ENCODE measurements at regions not wholly inside any gene's neighbourhood (a gene's known extent, or its start where the extent isn't known, plus 50 kb on each side); places are given as distances from the start of the nearest gene placed in this dataset.
"Not testable (repeated sequence)": the region's sequence is repeated elsewhere in the genome, so short reads cannot be mapped to it uniquely, and the experiment has no call there.

DNA sequence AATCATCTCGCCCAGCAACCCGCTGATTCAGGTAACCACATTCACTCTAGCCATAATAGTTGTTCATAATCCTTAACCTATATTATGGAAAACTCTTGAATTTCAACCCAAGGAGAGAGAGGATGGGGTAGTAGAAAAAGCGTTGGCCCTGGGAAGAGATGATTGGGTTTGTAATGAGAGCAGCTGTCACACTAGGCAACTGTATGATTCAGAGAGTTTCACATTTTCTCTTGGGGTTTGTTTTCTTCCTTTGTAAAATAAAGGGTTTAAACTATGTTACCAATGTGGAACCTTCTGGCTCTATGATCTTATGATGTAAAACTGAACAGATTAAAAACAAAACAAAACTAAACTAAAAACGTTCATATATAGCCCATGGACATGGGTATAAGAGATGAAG, 705.2 kb upstream of the IGFBP3 start:
- no peak for DNase-seq (ENCODE audit: low read depth)

DNA sequence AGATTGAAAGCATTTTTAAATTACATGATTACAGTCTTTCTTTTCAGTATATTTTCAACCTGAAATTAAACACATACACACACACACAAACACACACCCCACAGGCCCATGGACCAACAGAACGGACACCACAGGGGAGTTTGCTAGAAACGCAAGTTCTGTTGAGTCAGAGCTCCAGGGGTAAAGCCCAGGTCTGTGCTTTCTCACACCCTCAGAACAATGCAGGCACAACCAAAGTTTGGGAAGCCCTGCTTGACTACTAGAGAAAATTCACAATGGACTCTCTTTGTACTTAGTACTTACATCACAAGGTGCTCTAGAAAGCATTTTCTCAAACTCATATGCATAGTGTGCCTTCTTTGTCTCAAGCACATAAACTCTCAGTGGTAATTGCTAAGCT, 704.0 kb upstream of the IGFBP3 start:
- no peak for DNase-seq (ENCODE audit: low read depth)

DNA sequence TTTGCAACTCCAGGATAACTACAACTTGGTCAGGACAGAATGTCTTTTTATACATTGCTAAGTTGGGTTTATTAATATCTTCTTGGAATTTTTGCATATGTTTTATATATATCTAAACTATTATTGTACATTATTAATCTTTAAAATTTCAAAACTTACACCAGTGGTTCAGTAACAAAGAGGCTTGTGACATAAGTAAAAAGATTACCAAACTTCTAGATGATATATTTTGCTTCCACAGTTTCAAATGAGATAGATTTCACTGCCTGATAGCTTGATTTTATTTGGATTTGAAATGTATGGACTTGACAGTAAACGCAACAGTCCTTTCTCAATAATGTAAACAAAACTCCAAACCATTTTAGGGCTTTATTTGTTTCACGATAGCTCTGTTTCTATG, 701.2 kb upstream of the IGFBP3 start:
- no peak for DNase-seq (ENCODE audit: low read depth)

DNA sequence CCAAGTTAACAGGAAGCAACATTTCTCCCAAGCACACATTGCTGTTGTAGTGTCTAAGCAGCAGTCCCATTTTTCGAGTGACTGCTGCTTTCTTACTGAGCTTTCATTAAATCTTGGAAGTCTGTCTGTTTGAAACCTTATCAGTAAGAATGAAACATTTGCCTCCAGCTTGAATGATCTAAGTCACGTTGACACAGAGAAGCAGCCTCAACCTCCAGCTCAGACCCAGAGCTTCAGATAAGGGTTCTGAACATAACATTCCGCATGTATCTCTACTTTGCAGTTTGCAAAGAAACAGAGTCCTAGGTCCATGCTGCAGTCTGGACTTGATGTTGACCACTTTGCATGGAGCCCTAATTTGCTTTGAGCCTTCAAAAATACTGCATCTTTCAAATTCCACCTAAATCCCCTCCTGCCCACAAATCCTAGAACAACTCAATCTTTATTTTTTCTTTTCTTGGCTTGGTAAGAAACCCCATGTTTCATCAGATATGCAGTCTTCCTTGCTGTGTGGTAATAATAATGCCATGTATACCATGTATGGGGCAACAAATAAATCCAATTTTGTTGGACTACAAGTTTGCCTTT, 698.7 kb upstream of the IGFBP3 start:
- no peak for DNase-seq (ENCODE audit: low read depth)

DNA sequence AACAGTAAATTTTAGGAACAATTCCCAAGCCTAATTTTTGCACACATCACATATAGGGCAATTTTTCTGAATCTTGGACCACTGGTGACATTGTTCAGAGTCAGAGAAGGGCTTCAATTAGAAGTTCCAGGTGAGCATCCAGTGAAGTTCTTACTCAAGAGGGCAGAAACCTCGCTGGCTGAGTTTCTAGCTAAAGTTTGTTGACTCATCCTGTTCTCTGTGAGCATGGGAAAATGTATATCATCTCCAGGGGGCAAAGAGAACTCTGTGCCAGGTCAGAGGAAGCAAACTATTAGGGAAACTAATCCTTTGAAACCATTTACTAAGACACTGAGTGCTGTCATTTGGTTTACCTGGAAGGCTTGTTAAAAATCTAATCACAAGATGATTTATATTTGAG, 695.6 kb upstream of the IGFBP3 start:
- DNase-seq (ENCODE audit: low read depth), result no peak

DNA sequence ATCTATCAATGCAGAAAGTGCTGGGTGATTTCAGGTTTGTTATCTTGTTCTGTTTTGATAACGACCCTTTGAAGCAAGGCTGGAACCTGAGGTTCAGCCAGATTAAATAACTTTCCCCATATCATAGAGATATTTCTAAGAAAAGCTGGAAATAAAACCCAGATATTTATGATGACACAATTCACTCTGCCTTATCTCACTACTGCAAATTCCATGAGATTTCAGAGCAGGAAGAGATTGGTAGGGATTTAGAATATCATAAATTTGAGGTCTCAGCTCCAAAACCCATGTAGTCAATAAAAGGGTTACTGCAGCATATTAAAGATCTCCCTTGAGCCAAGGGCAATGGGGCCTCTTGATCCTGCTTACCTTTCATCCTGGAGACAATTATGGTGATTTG, 692.5 kb upstream of the IGFBP3 start:
- DNase-seq (ENCODE audit: low read depth), result no peak

DNA sequence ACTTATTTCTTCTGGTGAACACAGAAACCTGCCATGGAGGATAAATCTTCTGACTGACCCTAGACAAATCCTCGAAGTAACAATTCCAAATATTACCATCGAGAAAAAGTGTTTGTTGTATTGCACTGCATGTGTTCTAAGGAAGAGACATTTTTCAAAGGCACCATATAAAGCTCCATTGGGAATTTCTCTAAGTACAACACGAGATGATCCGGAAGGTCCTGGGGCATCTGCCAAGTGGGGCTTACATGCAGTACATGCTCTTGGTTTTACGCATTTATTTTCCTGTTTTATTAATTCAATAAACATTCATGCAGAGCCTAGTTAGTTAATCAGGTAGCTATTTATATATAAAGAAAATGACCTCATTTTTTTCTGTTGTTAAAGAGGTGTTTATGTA, 692.0 kb upstream of the IGFBP3 start:
- no peak for DNase-seq (ENCODE audit: low read depth)

DNA sequence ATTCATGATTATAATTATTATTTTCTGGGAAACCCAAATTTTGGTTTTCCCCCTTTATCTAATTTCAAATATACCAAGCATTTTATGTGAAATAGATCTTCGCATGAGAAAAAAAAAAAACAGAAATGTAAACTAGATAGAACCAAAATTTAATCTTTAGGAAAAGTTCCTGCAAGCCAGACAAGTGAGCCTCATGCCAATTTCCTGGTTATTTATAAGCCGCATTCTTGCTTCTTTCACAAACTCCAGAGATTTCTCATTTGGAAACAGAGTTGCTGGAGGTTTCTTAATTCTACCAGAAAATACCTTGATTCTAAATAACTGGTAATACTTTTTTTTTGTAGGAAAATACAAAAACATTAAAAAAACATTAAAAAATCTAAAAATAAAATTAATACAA, 690.4 kb upstream of the IGFBP3 start:
- DNase-seq (ENCODE audit: low read depth), result no peak

DNA sequence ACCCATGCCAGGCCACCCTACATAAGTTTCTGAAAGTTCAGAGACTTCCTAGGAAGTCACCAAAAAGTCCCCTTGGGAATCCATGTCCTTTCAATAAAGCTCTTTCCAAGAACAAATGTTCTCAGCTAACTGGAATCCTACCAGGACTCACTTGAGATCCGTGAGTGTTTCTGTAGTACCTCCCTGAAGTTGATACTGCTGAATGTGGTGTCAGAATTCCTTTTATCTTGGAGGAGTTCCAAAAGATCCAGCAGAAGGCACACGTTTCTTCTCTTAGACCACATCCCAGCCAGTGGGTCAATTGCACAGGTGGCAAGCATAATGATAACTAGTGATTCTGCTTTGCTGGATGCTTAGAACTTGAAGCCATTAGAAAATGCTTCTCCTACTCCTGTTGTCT, 689.7 kb upstream of the IGFBP3 start:
- no peak for DNase-seq (ENCODE audit: low read depth)

DNA sequence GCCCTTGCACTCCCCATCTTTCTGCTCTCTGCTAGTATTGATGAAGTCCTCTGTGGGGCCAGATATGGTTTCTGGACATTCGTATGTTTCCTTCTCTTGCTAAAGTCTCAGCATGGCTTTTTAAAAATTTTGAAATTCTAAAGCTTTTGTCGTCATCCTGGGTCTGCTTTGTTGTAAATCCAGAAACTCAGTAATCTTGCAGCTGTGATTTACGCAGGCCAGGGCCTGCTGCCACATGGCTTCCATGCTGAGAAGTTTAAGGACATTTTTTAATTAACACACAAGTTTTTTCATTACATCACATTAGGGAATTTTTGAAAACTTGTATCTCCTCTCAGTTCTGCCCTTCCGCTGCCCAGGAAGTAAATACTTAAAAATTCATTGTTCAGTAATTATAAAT, 686.1 kb upstream of the IGFBP3 start:
- no peak for DNase-seq (ENCODE audit: low read depth)

DNA sequence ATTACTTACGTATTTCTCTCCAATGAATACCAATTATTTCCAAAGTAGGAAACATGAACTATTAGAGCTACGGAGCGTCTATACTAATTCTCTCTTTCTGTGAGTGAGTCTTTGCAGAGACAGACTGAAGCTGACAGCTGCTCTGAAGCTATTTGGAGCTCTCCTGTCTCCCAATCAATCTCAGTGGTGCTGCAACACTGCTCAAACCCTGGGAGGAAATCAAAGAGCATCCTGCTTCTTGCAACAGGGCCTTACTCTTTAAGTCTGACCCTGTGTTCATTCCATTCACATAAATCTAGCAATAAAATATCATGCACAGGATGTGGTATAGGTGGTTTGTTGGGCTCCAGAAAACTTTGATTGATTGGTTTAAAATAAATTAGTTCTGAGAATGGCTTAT, 685.7 kb upstream of the IGFBP3 start:
- no peak for DNase-seq (ENCODE audit: low read depth)

DNA sequence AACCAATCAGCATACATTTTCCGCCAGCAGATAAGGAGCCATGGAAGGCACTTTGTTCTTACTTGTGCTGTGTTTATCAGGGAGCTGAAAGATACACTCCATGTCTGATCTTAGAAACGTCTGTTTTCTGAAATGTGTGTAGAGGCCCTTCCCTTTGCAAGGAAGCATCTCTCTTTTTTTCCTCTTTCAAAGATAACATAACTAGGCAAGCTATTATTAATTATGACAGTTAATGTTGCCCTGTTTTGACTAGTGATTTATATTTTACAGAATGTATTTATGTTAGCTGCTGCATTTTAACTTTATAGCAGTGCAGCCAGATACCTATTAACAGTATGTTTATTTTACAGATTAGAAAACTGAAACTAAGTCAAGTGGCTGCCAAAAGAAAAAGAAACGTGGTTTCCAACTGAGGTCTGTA, 683.2 kb upstream of the IGFBP3 start:
- no peak for DNase-seq (ENCODE audit: low read depth)

DNA sequence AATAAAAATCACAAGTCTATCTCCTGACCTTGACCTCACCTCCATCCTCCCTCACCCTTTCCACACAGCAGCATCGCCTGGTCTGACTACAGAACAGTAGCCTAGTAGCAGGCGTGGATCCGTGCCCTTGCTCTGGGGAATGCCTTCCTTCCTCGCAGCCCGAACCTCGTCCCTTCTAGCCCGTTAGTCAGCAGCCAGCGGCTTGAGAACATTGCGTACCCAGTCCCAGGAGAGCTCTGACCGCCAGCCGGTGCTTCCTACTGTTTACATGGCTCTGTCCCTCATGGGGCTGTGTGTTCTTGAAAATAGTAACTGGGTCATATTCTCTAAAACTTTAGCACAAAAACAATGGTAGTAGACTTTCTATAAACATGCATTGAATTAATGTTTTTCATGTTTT, 682.7 kb upstream of the IGFBP3 start:
- peak; percentile 80 for DNase-seq (ENCODE audit: low read depth)

DNA sequence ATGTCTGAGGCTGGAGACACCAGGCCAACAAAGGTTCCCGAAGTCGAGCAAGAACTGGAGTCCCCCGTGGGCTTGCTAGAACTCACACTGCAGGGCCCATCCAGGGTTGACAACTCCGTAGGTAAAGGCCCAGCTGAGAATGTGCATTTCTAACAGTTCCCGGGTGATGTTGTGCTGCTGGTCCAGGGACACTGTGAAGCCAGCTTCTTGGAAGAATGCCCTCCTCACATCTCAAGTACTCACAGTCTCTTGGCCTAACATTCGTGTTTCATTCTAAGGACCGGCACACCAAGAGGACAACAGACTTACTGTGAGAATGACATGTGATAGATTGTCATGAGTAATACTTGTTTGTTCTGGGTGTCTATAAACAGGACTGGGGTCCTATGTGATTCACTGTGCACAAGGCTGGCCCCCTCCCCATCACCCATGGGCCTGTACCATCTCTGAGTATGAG, 682.3 kb upstream of the IGFBP3 start:
- no peak for DNase-seq (ENCODE audit: low read depth)

DNA sequence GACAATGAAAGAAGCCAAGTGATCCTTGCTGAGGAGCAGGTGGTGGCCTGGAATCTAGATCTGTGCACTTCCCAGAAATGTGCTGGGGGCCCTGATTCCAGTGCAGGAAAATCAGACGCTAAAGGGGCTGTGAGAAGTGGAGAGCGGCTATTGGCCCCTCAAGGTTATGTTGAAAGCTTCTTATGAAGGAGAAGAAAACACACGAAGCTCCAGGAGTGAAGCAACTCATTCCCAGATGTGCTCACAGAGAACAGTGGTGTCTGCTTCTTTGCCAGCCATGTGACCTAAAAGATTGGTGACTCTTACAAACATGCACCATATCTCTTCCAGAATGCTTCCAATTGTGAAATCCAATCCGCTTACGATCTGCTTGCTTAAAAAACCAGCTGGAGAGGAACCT, 679.3 kb upstream of the IGFBP3 start:
- peak; percentile 47 for DNase-seq (ENCODE audit: low read depth)

DNA sequence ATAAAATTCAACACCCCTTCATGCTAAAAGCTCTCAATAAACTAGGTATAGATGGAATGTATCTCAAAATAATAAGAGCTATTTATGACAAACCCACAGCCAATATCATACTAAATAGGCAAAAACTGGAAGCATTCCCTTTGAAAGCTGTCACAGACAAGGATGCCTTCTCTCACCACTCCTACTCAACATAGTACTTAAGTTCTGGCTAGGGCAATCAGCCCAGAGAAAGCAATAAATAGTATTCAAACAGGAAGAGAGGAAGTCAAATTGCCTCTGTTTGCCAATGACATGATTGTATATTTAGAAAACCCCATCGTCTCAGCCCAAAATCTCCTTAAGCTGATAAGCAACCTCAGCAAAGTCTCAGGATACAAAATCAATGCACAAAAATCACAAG, 673.8 kb upstream of the IGFBP3 start:
- DNase-seq (ENCODE audit: low read depth), result not testable (repeated sequence)

DNA sequence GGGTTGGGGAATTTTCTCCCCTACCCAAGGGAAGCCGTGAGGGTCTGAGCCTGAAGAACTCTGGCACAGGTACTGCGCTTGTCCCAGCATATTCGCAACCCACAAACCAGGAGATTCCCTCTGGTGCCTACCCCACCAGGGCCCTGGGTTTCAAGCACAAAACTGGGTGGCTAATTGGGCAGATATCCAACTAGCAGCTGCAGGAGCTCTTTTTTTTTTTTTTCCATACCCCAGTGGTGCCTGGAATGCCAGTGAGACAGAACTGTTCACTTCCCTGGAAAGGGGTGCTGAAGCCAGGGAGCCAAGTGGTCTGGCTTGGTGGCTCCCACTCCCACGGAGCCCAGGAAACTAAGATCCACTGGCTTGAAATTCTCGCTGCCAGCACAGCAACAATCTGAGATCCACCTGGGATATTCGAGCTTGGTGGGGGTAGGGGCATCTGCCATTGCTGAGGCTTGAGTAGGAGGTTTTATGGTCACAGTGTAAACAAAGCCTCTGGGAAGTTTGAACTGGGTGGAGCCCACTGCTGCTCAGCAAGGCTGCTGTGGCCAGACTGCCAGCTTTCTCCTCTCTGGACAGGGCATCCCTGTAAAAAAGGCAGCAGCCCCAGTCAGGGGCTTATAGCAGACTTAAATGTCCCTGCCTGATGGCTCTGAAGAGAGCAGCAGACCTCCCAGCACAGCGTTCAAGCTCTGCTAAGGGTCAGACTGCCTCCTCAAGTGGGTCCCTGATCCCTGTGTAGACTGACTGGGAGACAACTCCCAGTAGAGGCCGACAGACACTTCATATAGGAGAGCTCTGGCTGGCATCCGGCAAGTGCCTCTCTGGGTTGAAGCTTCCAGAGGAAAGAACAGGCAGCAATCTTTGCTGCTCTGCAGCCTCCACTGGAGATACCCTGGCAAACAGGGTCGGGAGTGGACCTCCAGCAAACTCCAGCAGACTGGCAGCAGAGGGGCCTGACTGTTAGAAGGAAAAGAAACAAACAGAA, 670.1 kb upstream of the IGFBP3 start:
- DNase-seq (ENCODE audit: low read depth), result not testable (repeated sequence)

DNA sequence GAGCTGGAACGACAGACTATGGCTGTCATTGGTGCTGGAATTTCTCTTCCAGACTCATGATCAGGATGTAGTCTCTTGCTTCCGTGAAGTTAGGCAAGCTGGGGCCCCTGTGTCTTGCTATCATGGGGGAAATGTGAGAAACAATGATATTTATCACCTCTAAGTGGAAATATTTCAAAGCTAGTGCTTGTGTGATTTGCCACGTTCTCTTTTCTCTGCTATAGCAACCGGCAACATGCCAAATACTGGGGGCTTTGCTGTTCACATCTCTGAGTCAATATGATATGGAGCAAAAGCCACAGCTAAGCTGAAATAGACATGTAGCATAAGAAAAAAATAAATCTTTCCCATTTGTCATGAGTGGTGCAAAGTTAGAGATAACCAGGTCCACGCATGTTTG, 668.2 kb upstream of the IGFBP3 start:
- no peak for DNase-seq (ENCODE audit: low read depth)

DNA sequence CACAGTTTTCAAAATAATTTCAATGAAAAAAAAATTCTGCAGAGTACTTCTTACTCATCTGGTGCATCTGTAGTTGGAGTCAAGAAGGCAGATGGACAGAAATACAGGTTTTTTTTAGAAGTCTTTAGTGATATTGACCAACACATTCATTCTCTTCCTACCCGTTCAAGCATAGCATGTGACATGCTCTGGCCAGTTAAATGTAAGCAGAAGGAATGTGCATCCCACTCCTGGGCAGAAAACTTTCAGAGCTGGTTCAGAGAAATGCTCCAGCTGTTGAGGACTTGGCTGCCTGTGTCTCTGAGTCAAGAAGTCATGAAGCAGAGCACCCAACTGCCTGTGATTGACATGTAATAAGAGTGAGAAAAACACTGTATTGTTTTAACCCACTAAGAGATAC, 665.3 kb upstream of the IGFBP3 start:
- no peak for DNase-seq (ENCODE audit: low read depth)

DNA sequence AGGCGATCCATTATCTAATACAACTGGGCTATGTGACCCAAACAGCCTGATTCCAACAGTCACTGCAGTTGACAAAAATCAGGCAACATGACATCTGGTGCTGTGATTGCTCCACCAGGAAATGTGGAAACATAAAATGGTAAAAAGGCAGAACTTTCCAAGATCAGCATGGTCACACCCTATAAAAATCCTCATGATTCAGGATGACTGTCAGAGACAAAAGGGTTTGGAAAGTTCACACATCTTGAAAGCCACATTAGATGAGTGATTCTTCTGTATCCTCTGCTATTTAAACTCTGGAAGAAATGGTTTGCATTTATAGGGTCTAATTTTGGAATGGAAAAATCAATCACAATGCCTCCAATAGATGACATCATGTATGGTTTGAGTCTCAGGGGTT, 662.6 kb upstream of the IGFBP3 start:
- DNase-seq (ENCODE audit: low read depth), result peak; percentile 90

DNA sequence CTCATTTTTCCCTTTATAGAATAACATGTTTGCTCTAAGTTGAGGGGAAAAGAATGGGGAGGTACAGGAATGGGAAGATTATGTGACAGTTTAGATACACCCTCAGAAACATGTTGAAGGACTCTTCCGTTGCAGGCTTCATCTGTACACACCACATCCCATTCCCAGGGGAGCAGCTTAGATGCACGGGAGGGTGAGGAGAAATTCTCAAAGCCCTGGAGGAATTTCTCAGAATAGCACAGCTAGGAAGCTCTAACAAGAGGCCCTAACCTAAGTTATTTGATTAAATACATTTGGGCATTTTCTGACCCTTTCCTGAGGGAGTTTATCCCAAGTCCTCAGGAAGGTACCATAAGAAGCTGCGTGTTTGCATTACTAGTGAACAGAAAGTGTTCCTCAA, 660.2 kb upstream of the IGFBP3 start:
- DNase-seq (ENCODE audit: low read depth), result no peak

DNA sequence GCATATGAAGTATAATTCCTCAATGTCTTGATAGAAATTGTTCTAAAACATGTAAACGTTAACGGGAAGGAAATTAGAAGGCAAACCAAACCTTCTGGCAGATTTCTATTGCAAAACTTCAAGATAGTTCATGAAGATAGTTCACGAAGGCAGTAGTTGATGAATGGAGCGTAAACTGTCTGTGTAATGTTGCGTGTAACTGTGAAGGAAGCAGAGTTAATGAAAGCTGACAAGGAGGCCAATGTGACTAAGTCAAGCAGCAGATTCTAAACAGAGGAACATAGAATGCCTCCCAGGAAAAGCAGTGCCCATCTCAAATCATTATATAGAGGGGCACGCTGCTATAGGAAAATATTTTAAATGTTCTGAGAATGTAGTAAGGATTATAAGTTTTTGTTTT, 659.7 kb upstream of the IGFBP3 start:
- DNase-seq (ENCODE audit: low read depth), result no peak

DNA sequence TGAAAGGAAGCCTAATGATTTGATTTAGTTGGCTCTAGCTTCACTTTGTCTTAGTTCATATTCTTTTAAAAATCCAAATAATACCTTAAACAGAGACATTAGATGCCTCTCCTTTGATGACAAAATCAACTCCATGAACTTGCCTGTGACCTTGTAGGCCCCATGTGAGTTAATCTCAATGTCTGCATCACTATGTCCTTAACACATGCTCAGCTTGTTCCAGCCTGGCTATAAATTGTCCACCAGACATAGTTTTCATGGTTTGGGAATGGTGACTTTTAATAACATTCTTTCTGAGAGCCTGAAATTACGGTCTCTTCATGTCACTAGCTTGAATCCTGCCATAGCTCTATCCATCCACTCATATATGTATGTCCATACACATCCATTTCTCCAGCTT, 656.3 kb upstream of the IGFBP3 start:
- DNase-seq (ENCODE audit: low read depth), result no peak

DNA sequence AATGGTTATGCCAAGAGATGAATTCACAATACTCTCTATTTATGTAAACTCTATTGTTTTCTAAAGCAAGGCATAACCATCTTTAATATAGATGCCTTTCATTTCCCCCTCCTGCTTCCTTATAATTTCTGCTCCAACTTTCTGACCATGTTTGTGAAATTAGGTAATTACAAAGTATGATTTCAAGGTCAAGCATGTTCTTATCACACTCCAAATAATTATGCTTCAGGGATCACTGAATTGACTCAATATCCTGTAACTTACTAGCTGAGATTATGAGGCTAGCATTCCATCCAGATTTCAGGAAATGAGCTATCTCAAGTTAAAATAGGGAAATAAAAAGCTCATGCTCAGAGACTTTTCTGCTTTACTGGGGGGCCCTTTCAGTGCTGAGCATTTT, 655.9 kb upstream of the IGFBP3 start:
- no peak for DNase-seq (ENCODE audit: low read depth)
